Progenitor cell of endocrine pancreas (in vitro differentiated cells): ENCODE measurements at regions not wholly inside any gene's neighbourhood (a gene's known extent, or its start where the extent isn't known, plus 50 kb on each side); places are given as distances from the start of the nearest gene placed in this dataset.

Experiments used
- DNase-seq: peaks from one replicate; pipeline ENCODE4 v3.0.0; 2021; ENCODE audit warnings: low spot score; ENCODE audit not compliant: unreplicated experiment
- H3K27ac Mint-ChIP-seq: 2 replicates; pipeline ENCODE4 v1.8.0; 2021; ENCODE audit warnings: mild to moderate bottlenecking, moderate library complexity, mixed read lengths
- H3K27me3 Mint-ChIP-seq: 2 replicates; pipeline ENCODE4 v1.8.0; 2021; ENCODE audit warnings: mixed read lengths
- H3K36me3 Mint-ChIP-seq: 2 replicates; pipeline ENCODE4 v1.8.0; 2022; ENCODE audit warnings: mixed read lengths; ENCODE audit not compliant: insufficient read depth
- H3K4me1 Mint-ChIP-seq: 2 replicates; pipeline ENCODE4 v1.8.0; 2021; ENCODE audit warnings: low read depth, mixed read lengths
- H3K4me3 Mint-ChIP-seq: 2 replicates; pipeline ENCODE4 v1.8.0; 2021; ENCODE audit warnings: low read depth, mild to moderate bottlenecking, moderate library complexity, mixed read lengths
- H3K9me3 Mint-ChIP-seq: 2 replicates; pipeline ENCODE4 v1.8.0; 2021; ENCODE audit warnings: low read depth, mixed read lengths
- TF ChIP-seq, protein P1 (sequence below): fragments of 200-600 bp; sonication (generic); IDR thresholded peaks from one replicate; pipeline ENCODE4 v1.5.0; 2021; ENCODE audit warnings: antibody characterized with exemption, mild to moderate bottlenecking; ENCODE audit not compliant: unreplicated experiment

DNA sequence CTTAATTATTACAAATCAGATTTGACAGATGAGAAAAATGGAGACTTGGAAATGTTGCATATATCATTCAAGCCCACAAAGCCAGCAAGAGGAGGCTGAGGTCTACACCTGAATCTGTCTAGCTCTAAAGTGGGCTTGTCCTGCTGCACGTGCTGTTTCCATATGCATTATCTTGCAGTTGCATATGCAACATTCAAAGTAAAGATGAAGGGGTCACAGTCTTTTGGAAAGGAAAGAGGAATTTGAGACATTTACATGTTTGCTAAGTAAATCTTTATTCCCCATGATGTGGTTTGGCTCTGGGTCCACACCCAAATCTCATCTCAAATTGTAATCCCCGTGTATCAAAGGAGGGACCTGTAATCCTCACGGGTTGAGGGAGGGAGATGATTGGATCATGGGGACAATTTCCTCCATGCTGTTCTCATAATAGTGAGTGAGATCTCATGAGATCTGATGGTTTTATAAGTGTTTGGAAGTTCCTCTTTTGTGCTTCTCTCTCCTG lies 98.3 kb downstream of the BACH1 start:
- TF ChIP-seq, protein P1, sequence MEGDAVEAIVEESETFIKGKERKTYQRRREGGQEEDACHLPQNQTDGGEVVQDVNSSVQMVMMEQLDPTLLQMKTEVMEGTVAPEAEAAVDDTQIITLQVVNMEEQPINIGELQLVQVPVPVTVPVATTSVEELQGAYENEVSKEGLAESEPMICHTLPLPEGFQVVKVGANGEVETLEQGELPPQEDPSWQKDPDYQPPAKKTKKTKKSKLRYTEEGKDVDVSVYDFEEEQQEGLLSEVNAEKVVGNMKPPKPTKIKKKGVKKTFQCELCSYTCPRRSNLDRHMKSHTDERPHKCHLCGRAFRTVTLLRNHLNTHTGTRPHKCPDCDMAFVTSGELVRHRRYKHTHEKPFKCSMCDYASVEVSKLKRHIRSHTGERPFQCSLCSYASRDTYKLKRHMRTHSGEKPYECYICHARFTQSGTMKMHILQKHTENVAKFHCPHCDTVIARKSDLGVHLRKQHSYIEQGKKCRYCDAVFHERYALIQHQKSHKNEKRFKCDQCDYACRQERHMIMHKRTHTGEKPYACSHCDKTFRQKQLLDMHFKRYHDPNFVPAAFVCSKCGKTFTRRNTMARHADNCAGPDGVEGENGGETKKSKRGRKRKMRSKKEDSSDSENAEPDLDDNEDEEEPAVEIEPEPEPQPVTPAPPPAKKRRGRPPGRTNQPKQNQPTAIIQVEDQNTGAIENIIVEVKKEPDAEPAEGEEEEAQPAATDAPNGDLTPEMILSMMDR: no peak
- peaks cover 2% of the 10 kb centered on the region for H3K4me1 Mint-ChIP-seq
- H3K4me3 Mint-ChIP-seq: no peak overlapping the region
- no peak overlapping the region for H3K27ac Mint-ChIP-seq
- peaks cover 26% of the 10 kb centered on the region for H3K36me3 Mint-ChIP-seq
- H3K27me3 Mint-ChIP-seq: no peaks in the 10 kb centered on the region
- peaks cover 35% of the 10 kb centered on the region for H3K9me3 Mint-ChIP-seq
- no peak for DNase-seq

DNA sequence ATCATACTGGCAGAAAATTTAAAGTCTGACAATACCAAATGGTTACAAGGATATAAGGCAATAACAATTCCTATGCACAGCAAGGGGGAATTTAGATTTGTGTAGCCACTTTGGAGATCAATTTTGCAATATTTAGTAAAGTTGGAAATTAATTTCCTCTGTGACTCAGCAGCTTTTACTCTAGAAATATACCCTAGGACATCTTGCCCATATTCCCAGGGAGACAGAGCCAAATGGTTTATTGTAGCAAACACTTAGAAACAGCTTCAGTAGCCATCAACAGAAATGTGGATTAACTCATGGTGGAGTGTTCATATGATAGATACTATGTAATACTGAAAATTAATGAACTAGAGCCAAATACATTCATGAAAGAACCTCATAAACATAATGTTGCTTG lies 104.6 kb downstream of the BACH1 start:
- Mint-ChIP-seq H3K4me3 (no peak overlapping the region), H3K27me3 (no peaks in the 10 kb centered on the region), H3K36me3 (peaks cover 24% of the 10 kb centered on the region), H3K9me3 (peaks cover 38% of the 10 kb centered on the region), H3K4me1 (peaks cover 8% of the 10 kb centered on the region), H3K27ac (no peak overlapping the region)
- DNase-seq: no peak
- TF ChIP-seq, protein P1: no peak

DNA sequence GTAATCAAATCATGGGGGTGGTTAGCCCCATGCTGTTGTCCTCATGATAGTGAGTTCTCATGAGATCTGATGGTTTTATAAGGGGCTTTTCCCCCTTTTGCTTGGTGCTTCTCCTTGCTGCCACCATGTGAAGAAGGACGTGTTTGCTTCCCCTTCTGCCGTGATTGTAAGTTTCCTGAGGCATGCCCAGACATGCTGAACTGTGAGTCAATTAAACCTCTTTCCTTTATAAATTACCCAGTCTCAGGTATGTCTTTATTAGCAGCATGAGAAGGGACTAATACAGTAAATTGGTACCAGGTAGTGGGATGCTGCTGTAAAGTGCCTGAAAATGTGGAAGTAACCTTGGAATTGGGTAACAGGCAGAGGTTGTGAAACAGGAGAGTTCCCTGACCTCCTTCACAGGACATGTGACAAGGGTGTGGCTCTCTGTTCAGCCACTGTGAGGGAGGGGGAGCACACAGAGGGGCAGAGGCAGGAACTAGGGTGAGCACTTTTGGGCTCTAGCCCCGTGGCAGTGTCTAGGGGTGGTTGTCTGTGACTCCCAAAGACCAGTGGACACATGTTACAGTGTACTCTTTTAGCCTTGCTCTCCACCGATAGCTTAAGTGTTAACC lies 105.3 kb downstream of the BACH1 start:
- H3K36me3 Mint-ChIP-seq: peaks cover 19% of the 10 kb centered on the region
- peaks cover 30% of the 10 kb centered on the region for H3K9me3 Mint-ChIP-seq
- no peak for DNase-seq
- peaks cover 8% of the 10 kb centered on the region for H3K4me1 Mint-ChIP-seq
- TF ChIP-seq, protein P1: no peak
- H3K27ac Mint-ChIP-seq: no peak overlapping the region
- no peaks in the 10 kb centered on the region for H3K27me3 Mint-ChIP-seq
- no peak overlapping the region for H3K4me3 Mint-ChIP-seq

DNA sequence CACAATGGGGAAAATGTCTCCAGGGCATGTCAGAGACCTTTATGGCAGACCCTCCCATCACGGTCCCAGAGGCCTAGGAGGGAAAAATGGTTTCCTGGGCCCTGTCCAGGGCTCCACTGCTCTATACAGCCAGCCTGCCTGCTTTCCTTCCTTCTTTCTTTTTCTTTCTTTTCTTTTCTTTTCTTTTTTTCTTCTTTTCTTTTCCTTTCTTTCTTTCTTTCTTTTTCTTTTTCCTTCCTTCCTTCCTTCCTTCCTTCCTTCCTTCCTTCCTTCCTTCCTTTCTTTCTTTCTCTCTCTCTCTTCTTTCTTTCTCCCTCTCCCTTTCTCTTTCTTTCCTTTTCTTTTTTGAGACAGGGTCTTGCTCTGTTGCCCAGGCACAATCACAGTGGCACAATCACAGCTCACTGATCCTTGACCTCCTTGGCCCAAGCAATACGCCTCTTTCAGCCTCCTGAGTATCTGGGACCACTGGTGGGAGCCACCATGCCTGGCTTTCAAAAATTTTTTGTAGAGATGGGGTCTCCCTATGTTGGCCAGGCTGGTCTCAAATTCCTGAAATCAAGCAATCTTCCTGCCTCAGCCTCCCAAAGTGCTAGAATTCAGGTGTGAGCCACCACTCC lies 106.9 kb downstream of the BACH1 start:
- peaks cover 8% of the 10 kb centered on the region for H3K4me1 Mint-ChIP-seq
- no peak overlapping the region for H3K4me3 Mint-ChIP-seq
- TF ChIP-seq, protein P1: no peak
- no peak for DNase-seq
- H3K27ac Mint-ChIP-seq: no peak overlapping the region
- no peaks in the 10 kb centered on the region for H3K27me3 Mint-ChIP-seq
- peaks cover 7% of the 10 kb centered on the region for H3K36me3 Mint-ChIP-seq
- H3K9me3 Mint-ChIP-seq: peaks cover 15% of the 10 kb centered on the region

DNA sequence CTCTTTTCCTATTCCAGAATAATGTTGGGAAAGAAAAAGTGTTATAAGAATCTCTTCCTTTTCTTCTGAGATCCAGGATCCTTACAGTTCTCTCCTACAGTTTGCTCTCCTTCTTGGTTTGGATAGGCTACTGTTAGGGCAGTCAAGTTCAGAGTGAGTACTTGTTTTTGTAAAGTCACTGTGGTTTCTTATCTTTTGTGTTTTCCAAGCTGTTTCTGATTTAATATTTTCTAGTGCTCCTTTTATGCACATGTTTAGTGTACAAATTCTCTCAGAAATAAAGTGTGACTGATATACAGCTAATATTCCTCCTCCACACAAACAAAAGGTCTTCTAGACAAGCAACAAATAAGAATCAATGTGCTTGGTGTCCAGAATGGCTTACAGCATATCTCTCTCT lies 107.7 kb downstream of the BACH1 start:
- no peaks in the 10 kb centered on the region for H3K27me3 Mint-ChIP-seq
- H3K9me3 Mint-ChIP-seq: peaks cover 13% of the 10 kb centered on the region
- H3K4me3 Mint-ChIP-seq: no peak overlapping the region
- peaks cover 5% of the 10 kb centered on the region for H3K36me3 Mint-ChIP-seq
- peaks cover 8% of the 10 kb centered on the region for H3K4me1 Mint-ChIP-seq
- no peak overlapping the region for H3K27ac Mint-ChIP-seq
- TF ChIP-seq, protein P1: no peak
- DNase-seq: no peak
